Muscle layer of colon (tissue), 2 donors: ENCODE measurements at regions not wholly inside any gene's neighbourhood (a gene's known extent, or its start where the extent isn't known, plus 50 kb on each side); places are given as distances from the start of the nearest gene placed in this dataset.

Source experiments
- H3K27ac ChIP-seq: one replicate; pipeline ENCODE4 v1.7.0; 2013; ENCODE audit warnings: low read depth, mild to moderate bottlenecking, low read length, moderate library complexity
- H3K27me3 ChIP-seq, 2 donors: one replicate each; pipeline ENCODE4 v1.7.0; 2013; ENCODE audit warnings: low read length in 2 of 2, mild to moderate bottlenecking in 2 of 2; ENCODE audit not compliant: insufficient read depth in 2 of 2, control insufficient read depth in 1 of 2
- H3K36me3 ChIP-seq: one replicate; pipeline ENCODE4 v1.7.0; 2013; ENCODE audit warnings: mild to moderate bottlenecking, low read length; ENCODE audit not compliant: insufficient read depth
- H3K4me1 ChIP-seq: one replicate; pipeline ENCODE4 v1.7.0; 2013; ENCODE audit warnings: mild to moderate bottlenecking, low read length; ENCODE audit not compliant: insufficient read depth
- H3K4me3 ChIP-seq, 2 donors: one replicate each; pipeline ENCODE4 v1.7.0; 2013; ENCODE audit warnings: low read length in 2 of 2, low read depth in 1 of 2, mild to moderate bottlenecking in 1 of 2, moderate library complexity in 1 of 2
- H3K9ac ChIP-seq: one replicate; pipeline ENCODE4 v1.7.0; 2013; ENCODE audit warnings: low read length
- H3K9me3 ChIP-seq: one replicate; pipeline ENCODE4 v1.7.0; 2013; ENCODE audit warnings: mild to moderate bottlenecking, low read length
- donor health status: abdominal sarcoma.
- donor health status: Adenocarcinoma of cecum.

GRCh38 chr12:87930033-87930432 lies 99.2 kb downstream of the C12orf50 start:
- Histone ChIP-seq H3K36me3 (no peaks in the 10 kb centered on the region), H3K9ac (no peak overlapping the region), H3K4me1 (no peaks in the 10 kb centered on the region), H3K4me3 (no peak overlapping the region), H3K27me3 (no peaks in the 10 kb centered on the region), H3K9me3 (no peaks in the 10 kb centered on the region), H3K27ac (no peak overlapping the region)

- Histone ChIP-seq H3K4me1 (no peaks in the 10 kb centered on the region), H3K9ac (no peak overlapping the region), H3K27ac (no peak overlapping the region), H3K4me3 (no peak overlapping the region), H3K9me3 (no peaks in the 10 kb centered on the region), H3K36me3 (no peaks in the 10 kb centered on the region), H3K27me3 (no peaks in the 10 kb centered on the region)
Observed at GRCh38 chr12:87929346-87929745, 99.9 kb downstream of the C12orf50 start.

- Histone ChIP-seq H3K27ac (no peak overlapping the region), H3K27me3 (no peaks in the 10 kb centered on the region), H3K4me1 (no peaks in the 10 kb centered on the region), H3K4me3 (no peak overlapping the region), H3K9ac (no peak overlapping the region), H3K36me3 (no peaks in the 10 kb centered on the region), H3K9me3 (no peaks in the 10 kb centered on the region)
Observed at GRCh38 chr12:87928031-87928430, 101.2 kb downstream of the C12orf50 start.

- Histone ChIP-seq H3K27me3 (no peaks in the 10 kb centered on the region), H3K27ac (no peak overlapping the region), H3K4me3 (no peak overlapping the region), H3K4me1 (no peaks in the 10 kb centered on the region), H3K36me3 (no peaks in the 10 kb centered on the region), H3K9me3 (no peaks in the 10 kb centered on the region), H3K9ac (no peak overlapping the region)
Observed at GRCh38 chr12:87925021-87925420, 104.2 kb downstream of the C12orf50 start.

GRCh38 chr12:87924149-87924548 lies 105.1 kb downstream of the C12orf50 start:
- Histone ChIP-seq H3K27ac (no peak overlapping the region), H3K9ac (no peak overlapping the region), H3K4me3 (no peak overlapping the region), H3K4me1 (no peaks in the 10 kb centered on the region), H3K36me3 (no peaks in the 10 kb centered on the region), H3K27me3 (no peaks in the 10 kb centered on the region), H3K9me3 (no peaks in the 10 kb centered on the region)

GRCh38 chr12:87923361-87923760 lies 105.8 kb downstream of the C12orf50 start:
- no peaks in the 10 kb centered on the region for H3K4me1 ChIP-seq
- no peak overlapping the region for H3K4me3 ChIP-seq
- H3K9ac ChIP-seq, result no peak overlapping the region
- H3K27ac ChIP-seq, result no peak overlapping the region
- H3K27me3 ChIP-seq, result no peaks in the 10 kb centered on the region
- H3K36me3 ChIP-seq, result no peaks in the 10 kb centered on the region
- no peaks in the 10 kb centered on the region for H3K9me3 ChIP-seq

GRCh38 chr12:87922736-87923135 lies 106.5 kb downstream of the C12orf50 start:
- Histone ChIP-seq H3K9ac (no peak overlapping the region), H3K27me3 (no peaks in the 10 kb centered on the region), H3K4me3 (no peak overlapping the region), H3K27ac (no peak overlapping the region), H3K36me3 (no peaks in the 10 kb centered on the region), H3K9me3 (no peaks in the 10 kb centered on the region), H3K4me1 (no peaks in the 10 kb centered on the region)

- Histone ChIP-seq H3K9ac (no peak overlapping the region), H3K27me3 (no peaks in the 10 kb centered on the region), H3K4me3 (no peak overlapping the region), H3K9me3 (no peaks in the 10 kb centered on the region), H3K4me1 (no peaks in the 10 kb centered on the region), H3K36me3 (no peaks in the 10 kb centered on the region), H3K27ac (no peak overlapping the region)
Observed at GRCh38 chr12:87921621-87922020, 107.6 kb downstream of the C12orf50 start.

GRCh38 chr12:87920139-87920538 lies 109.1 kb downstream of the C12orf50 start:
- Histone ChIP-seq H3K36me3 (no peaks in the 10 kb centered on the region), H3K27ac (no peak overlapping the region), H3K9ac (no peak overlapping the region), H3K4me1 (no peaks in the 10 kb centered on the region), H3K27me3 (no peaks in the 10 kb centered on the region), H3K4me3 (no peak overlapping the region), H3K9me3 (no peaks in the 10 kb centered on the region)

GRCh38 chr12:87901457-87901856 lies 127.7 kb downstream of the C12orf50 start:
- Histone ChIP-seq H3K9ac (no peak overlapping the region), H3K4me1 (no peaks in the 10 kb centered on the region), H3K4me3 (no peak overlapping the region), H3K9me3 (no peaks in the 10 kb centered on the region), H3K27me3 (no peaks in the 10 kb centered on the region), H3K27ac (no peak overlapping the region), H3K36me3 (no peaks in the 10 kb centered on the region)

- H3K27me3 ChIP-seq, result no peaks in the 10 kb centered on the region
- no peak overlapping the region for H3K4me3 ChIP-seq
- no peaks in the 10 kb centered on the region for H3K36me3 ChIP-seq
- no peak overlapping the region for H3K27ac ChIP-seq
- H3K4me1 ChIP-seq, result no peaks in the 10 kb centered on the region
- H3K9ac ChIP-seq, result no peak overlapping the region
- no peaks in the 10 kb centered on the region for H3K9me3 ChIP-seq
Observed at GRCh38 chr12:87897662-87898061, 131.5 kb downstream of the C12orf50 start.

- Histone ChIP-seq H3K9ac (no peak overlapping the region), H3K4me3 (no peak overlapping the region), H3K27ac (no peak overlapping the region), H3K27me3 (no peaks in the 10 kb centered on the region), H3K36me3 (no peaks in the 10 kb centered on the region), H3K9me3 (no peaks in the 10 kb centered on the region), H3K4me1 (no peaks in the 10 kb centered on the region)
Observed at GRCh38 chr12:87883806-87884205, 145.4 kb downstream of the C12orf50 start.
